ENCODE measurements at regions not wholly inside any gene's neighbourhood (a gene's known extent, or its start where the extent isn't known, plus 50 kb on each side); places are given as distances from the start of the nearest gene placed in this dataset.

GRCh38 chr13:67568205-67568604 is 338.1 kb upstream of the PCDH9 start:
- no CpG with 5 or more reads among the region's 4 CpGs for WGBS, 2 donors (ENCODE audit: extremely low coverage in 2 of 2, insufficient read length in 2 of 2, insufficient replicate concordance in 1 of 2)

GRCh38 chr13:67557642-67558241 is 327.6 kb upstream of the PCDH9 start:
- Histone ChIP-seq H2BK15ac (ENCODE audit: low read length) (no peak overlapping the region), H3K18ac (ENCODE audit: low read length) (no peak overlapping the region), H3K23ac (ENCODE audit: low read depth, low read length, poor library complexity) (no peak overlapping the region), H2BK120ac (ENCODE audit: low read depth, low read length) (no peak overlapping the region), H3K14ac (ENCODE audit: low read length) (no peak overlapping the region), H2BK5ac (ENCODE audit: low read length) (no peak overlapping the region), H3K9ac (ENCODE audit: low read depth, low read length, poor library complexity) (no peak overlapping the region), H3K4me2 (ENCODE audit: insufficient read depth, low read length, poor library complexity, severe bottlenecking) (no peak overlapping the region), H3K4me3 (ENCODE audit: low read length in 2 of 2) (no peak overlapping the region), H2BK12ac (ENCODE audit: low read length) (no peak overlapping the region), H2AFZ (ENCODE audit: low read length) (no peak overlapping the region), H3K4ac (ENCODE audit: low read length) (no peak overlapping the region), H4K91ac (ENCODE audit: low read depth, low read length, poor library complexity) (no peak overlapping the region), H3K4me1 (ENCODE audit: control insufficient read depth in 2 of 2, insufficient read depth in 1 of 2, low read depth in 1 of 2, low read length in 2 of 2) (no peaks in the 10 kb centered on the region), H3K9me3 (replicated peaks in 1 of 2; ENCODE audit: control insufficient read depth in 2 of 2, insufficient read depth in 1 of 2, low read depth in 1 of 2, low read length in 2 of 2) (peaks cover 2 to 7% of the 10 kb centered on the region in 2 donors), H3K27ac (replicated peaks; ENCODE audit: low read length) (no peak overlapping the region), H3K79me1 (ENCODE audit: low read depth, low read length) (no peaks in the 10 kb centered on the region), H2AK5ac (ENCODE audit: low read depth, low read length) (no peak overlapping the region), H3K36me3 (replicated peaks in 1 of 2; ENCODE audit: control insufficient read depth in 2 of 2, insufficient read depth in 2 of 2, low read length in 2 of 2) (no peaks in the 10 kb centered on the region), H3K27me3 (ENCODE audit: control insufficient read depth in 3 of 3, insufficient read depth in 3 of 3, low read depth in 1 of 3, low read length in 3 of 3) (no peaks in the 10 kb centered on the region), H4K8ac (ENCODE audit: low read depth, low read length) (no peak overlapping the region)
- WGBS, 2 donors (ENCODE audit: extremely low coverage in 2 of 2, insufficient read length in 2 of 2, insufficient replicate concordance in 1 of 2): no CpG with 5 or more reads among the region's 2 CpGs
- no peak for DNase-seq (ENCODE audit: low spot score)

More at GRCh38 chr13:67568205-67568604, 338.1 kb upstream of the PCDH9 start:
- no peak overlapping the region for H3K18ac ChIP-seq (ENCODE audit: low read length)
- H3K4me2 ChIP-seq (ENCODE audit: insufficient read depth, low read length, poor library complexity, severe bottlenecking): no peak overlapping the region
- H3K14ac ChIP-seq (ENCODE audit: low read length): no peak overlapping the region
- no peak overlapping the region for H2BK15ac ChIP-seq (ENCODE audit: low read length)
- H4K8ac ChIP-seq (ENCODE audit: low read depth, low read length): no peak overlapping the region
- no peaks in the 10 kb centered on the region for H3K79me1 ChIP-seq (ENCODE audit: low read depth, low read length)
- no peaks in the 10 kb centered on the region for H3K36me3 ChIP-seq (replicated peaks in 1 of 2; ENCODE audit: control insufficient read depth in 2 of 2, insufficient read depth in 2 of 2, low read length in 2 of 2)
- DNase-seq (ENCODE audit: low spot score): no peak
- H3K9ac ChIP-seq (ENCODE audit: low read depth, low read length, poor library complexity): no peak overlapping the region
- no peaks in the 10 kb centered on the region for H3K27me3 ChIP-seq (ENCODE audit: control insufficient read depth in 3 of 3, insufficient read depth in 3 of 3, low read depth in 1 of 3, low read length in 3 of 3)
- no peak overlapping the region for H2AFZ ChIP-seq (ENCODE audit: low read length)
- H2BK120ac ChIP-seq (ENCODE audit: low read depth, low read length): no peak overlapping the region
- no peaks in the 10 kb centered on the region for H3K4me1 ChIP-seq (ENCODE audit: control insufficient read depth in 2 of 2, insufficient read depth in 1 of 2, low read depth in 1 of 2, low read length in 2 of 2)
- no peaks in the 10 kb centered on the region for H3K9me3 ChIP-seq (replicated peaks in 1 of 2; ENCODE audit: control insufficient read depth in 2 of 2, insufficient read depth in 1 of 2, low read depth in 1 of 2, low read length in 2 of 2)
- no peak overlapping the region for H2BK12ac ChIP-seq (ENCODE audit: low read length)
- no peak overlapping the region for H3K4me3 ChIP-seq (ENCODE audit: low read length in 2 of 2)
- H4K91ac ChIP-seq (ENCODE audit: low read depth, low read length, poor library complexity): no peak overlapping the region
- H3K23ac ChIP-seq (ENCODE audit: low read depth, low read length, poor library complexity): no peak overlapping the region
- H2BK5ac ChIP-seq (ENCODE audit: low read length): no peak overlapping the region
- H3K27ac ChIP-seq (replicated peaks; ENCODE audit: low read length): no peak overlapping the region
- no peak overlapping the region for H2AK5ac ChIP-seq (ENCODE audit: low read depth, low read length)
- no peak overlapping the region for H3K4ac ChIP-seq (ENCODE audit: low read length)

GRCh38 chr13:67557118-67557517 is 327.0 kb upstream of the PCDH9 start:
- no peak overlapping the region for H3K4ac ChIP-seq (ENCODE audit: low read length)
- WGBS, 2 donors (ENCODE audit: extremely low coverage in 2 of 2, insufficient read length in 2 of 2, insufficient replicate concordance in 1 of 2): no CpG with 5 or more reads among the region's 1 CpG
- H4K91ac ChIP-seq (ENCODE audit: low read depth, low read length, poor library complexity): no peak overlapping the region
- H3K18ac ChIP-seq (ENCODE audit: low read length): no peak overlapping the region
- H3K27ac ChIP-seq (replicated peaks; ENCODE audit: low read length): no peak overlapping the region
- H3K79me1 ChIP-seq (ENCODE audit: low read depth, low read length): no peaks in the 10 kb centered on the region
- no peaks in the 10 kb centered on the region for H3K27me3 ChIP-seq (ENCODE audit: control insufficient read depth in 3 of 3, insufficient read depth in 3 of 3, low read depth in 1 of 3, low read length in 3 of 3)
- no peak overlapping the region for H3K9ac ChIP-seq (ENCODE audit: low read depth, low read length, poor library complexity)
- H3K23ac ChIP-seq (ENCODE audit: low read depth, low read length, poor library complexity): no peak overlapping the region
- no peak overlapping the region for H2BK15ac ChIP-seq (ENCODE audit: low read length)
- no peak overlapping the region for H3K4me3 ChIP-seq (ENCODE audit: low read length in 2 of 2)
- no peaks in the 10 kb centered on the region for H3K4me1 ChIP-seq (ENCODE audit: control insufficient read depth in 2 of 2, insufficient read depth in 1 of 2, low read depth in 1 of 2, low read length in 2 of 2)
- H3K14ac ChIP-seq (ENCODE audit: low read length): no peak overlapping the region
- no peak overlapping the region for H2BK12ac ChIP-seq (ENCODE audit: low read length)
- no peak for DNase-seq (ENCODE audit: low spot score)
- no peak overlapping the region for H3K4me2 ChIP-seq (ENCODE audit: insufficient read depth, low read length, poor library complexity, severe bottlenecking)
- H3K36me3 ChIP-seq (replicated peaks in 1 of 2; ENCODE audit: control insufficient read depth in 2 of 2, insufficient read depth in 2 of 2, low read length in 2 of 2): no peaks in the 10 kb centered on the region
- H4K8ac ChIP-seq (ENCODE audit: low read depth, low read length): no peak overlapping the region
- no peak overlapping the region for H2BK5ac ChIP-seq (ENCODE audit: low read length)
- no peak overlapping the region for H2AFZ ChIP-seq (ENCODE audit: low read length)
- H2AK5ac ChIP-seq (ENCODE audit: low read depth, low read length): no peak overlapping the region
- no peak overlapping the region for H2BK120ac ChIP-seq (ENCODE audit: low read depth, low read length)
- H3K9me3 ChIP-seq (replicated peaks in 1 of 2; ENCODE audit: control insufficient read depth in 2 of 2, insufficient read depth in 1 of 2, low read depth in 1 of 2, low read length in 2 of 2): peaks cover 2 to 7% of the 10 kb centered on the region in 2 donors

GRCh38 chr13:67554746-67555452 is 324.8 kb upstream of the PCDH9 start:
- no peaks in the 10 kb centered on the region for H3K79me1 ChIP-seq (ENCODE audit: low read depth, low read length)
- H2AK5ac ChIP-seq (ENCODE audit: low read depth, low read length): no peak overlapping the region
- no peaks in the 10 kb centered on the region for H3K27me3 ChIP-seq (ENCODE audit: control insufficient read depth in 3 of 3, insufficient read depth in 3 of 3, low read depth in 1 of 3, low read length in 3 of 3)
- H3K9ac ChIP-seq (ENCODE audit: low read depth, low read length, poor library complexity): no peak overlapping the region
- no peak for DNase-seq (ENCODE audit: low spot score)
- H3K14ac ChIP-seq (ENCODE audit: low read length): no peak overlapping the region
- H3K27ac ChIP-seq (replicated peaks; ENCODE audit: low read length): no peak overlapping the region
- no peak overlapping the region for H3K4me3 ChIP-seq (ENCODE audit: low read length in 2 of 2)
- no peak overlapping the region for H3K23ac ChIP-seq (ENCODE audit: low read depth, low read length, poor library complexity)
- WGBS, 2 donors (ENCODE audit: extremely low coverage in 2 of 2, insufficient read length in 2 of 2, insufficient replicate concordance in 1 of 2): no CpG with 5 or more reads among the region's 6 CpGs
- H2BK120ac ChIP-seq (ENCODE audit: low read depth, low read length): no peak overlapping the region
- no peaks in the 10 kb centered on the region for H3K36me3 ChIP-seq (replicated peaks in 1 of 2; ENCODE audit: control insufficient read depth in 2 of 2, insufficient read depth in 2 of 2, low read length in 2 of 2)
- H3K18ac ChIP-seq (ENCODE audit: low read length): no peak overlapping the region
- H2AFZ ChIP-seq (ENCODE audit: low read length): no peak overlapping the region
- H4K8ac ChIP-seq (ENCODE audit: low read depth, low read length): no peak overlapping the region
- no peak overlapping the region for H3K4me2 ChIP-seq (ENCODE audit: insufficient read depth, low read length, poor library complexity, severe bottlenecking)
- no peak overlapping the region for H4K91ac ChIP-seq (ENCODE audit: low read depth, low read length, poor library complexity)
- no peaks in the 10 kb centered on the region for H3K4me1 ChIP-seq (ENCODE audit: control insufficient read depth in 2 of 2, insufficient read depth in 1 of 2, low read depth in 1 of 2, low read length in 2 of 2)
- no peak overlapping the region for H3K4ac ChIP-seq (ENCODE audit: low read length)
- H2BK12ac ChIP-seq (ENCODE audit: low read length): no peak overlapping the region
- peaks cover 2 to 7% of the 10 kb centered on the region in 2 donors for H3K9me3 ChIP-seq (replicated peaks in 1 of 2; ENCODE audit: control insufficient read depth in 2 of 2, insufficient read depth in 1 of 2, low read depth in 1 of 2, low read length in 2 of 2)
- no peak overlapping the region for H2BK5ac ChIP-seq (ENCODE audit: low read length)
- H2BK15ac ChIP-seq (ENCODE audit: low read length): no peak overlapping the region
